ENCODE measurements at regions not wholly inside any gene's neighbourhood (a gene's known extent, or its start where the extent isn't known, plus 50 kb on each side); places are given as distances from the start of the nearest gene placed in this dataset.

- TF ChIP-seq CTCF (IDR thresholded peaks at IDR 0.05 in 8 of 11, conservative IDR thresholded peaks at IDR 0.05 in 3 of 11): no peak
- TF ChIP-seq POLR2A (IDR thresholded peaks at IDR 0.05): no peak
- TF ChIP-seq POLR2AphosphoS5 (IDR thresholded peaks at IDR 0.05): no peak
Observed at GRCh38 chr12:67592228-67593011, 56.1 kb upstream of the DYRK2 start.

All from spleen (tissue), 7 donors.